Liver (tissue), 8 donors: ENCODE measurements at regions not wholly inside any gene's neighbourhood (a gene's known extent, or its start where the extent isn't known, plus 50 kb on each side); places are given as distances from the start of the nearest gene placed in this dataset.

Experiments used
- DNase-seq: peaks from one replicate; pipeline ENCODE4 v3.0.0-alpha.2; 2017; ENCODE audit warnings: low spot score
- H3K27ac ChIP-seq, 2 donors: one replicate each; pipeline ENCODE4 v1.7.0; 2013; ENCODE audit warnings: inconsistent platforms in 2 of 2, low read length in 2 of 2, control low read depth in 1 of 2, low read depth in 1 of 2, mild to moderate bottlenecking in 1 of 2
- H3K27me3 ChIP-seq, 4 donors: one replicate each; pipeline versions ENCODE4 v1.6.1 to v1.7.0; 2013; ENCODE audit warnings: low read length in 3 of 4, inconsistent platforms in 1 of 4, mild to moderate bottlenecking in 1 of 4, moderate library complexity in 1 of 4; ENCODE audit not compliant: control insufficient read depth in 4 of 4, insufficient read depth in 4 of 4
- H3K36me3 ChIP-seq, 4 donors: one replicate each; pipeline versions ENCODE4 v1.6.1 to v1.7.0; 2013; ENCODE audit warnings: low read length in 3 of 4, mild to moderate bottlenecking in 3 of 4, low read depth in 1 of 4, moderate library complexity in 1 of 4; ENCODE audit not compliant: control insufficient read depth in 4 of 4, insufficient read depth in 3 of 4
- H3K4me1 ChIP-seq, 4 donors: one replicate each; pipeline versions ENCODE4 v1.6.1 to v1.7.0; 2013; ENCODE audit warnings: low read length in 3 of 4, mild to moderate bottlenecking in 3 of 4, moderate library complexity in 1 of 4; ENCODE audit not compliant: control insufficient read depth in 4 of 4, insufficient read depth in 4 of 4
- H3K4me3 ChIP-seq, 3 donors: one replicate each; pipeline versions ENCODE4 v1.6.1 to v1.7.0; 2013; ENCODE audit warnings: low read length in 3 of 3, control low read depth in 1 of 3, low read depth in 1 of 3, mild to moderate bottlenecking in 1 of 3
- H3K9ac ChIP-seq, 2 donors: one replicate each; pipeline ENCODE4 v1.7.0; 2013; ENCODE audit warnings: low read length in 2 of 2, mild to moderate bottlenecking in 2 of 2, moderate library complexity in 2 of 2, control low read depth in 1 of 2, low read depth in 1 of 2
- H3K9me3 ChIP-seq, 4 donors: one replicate each; pipeline versions ENCODE4 v1.6.1 to v1.7.0; 2013; ENCODE audit warnings: low read length in 3 of 4; ENCODE audit not compliant: control insufficient read depth in 4 of 4
- ATF3 ChIP-seq: IDR thresholded peaks from 2 replicates; pipeline ENCODE4 v1.6.1; 2016; ENCODE audit warnings: antibody characterized with exemption
- CTCF ChIP-seq: fragments of 150-350 bp; IDR thresholded peaks from 2 replicates; pipeline ENCODE4 v1.5.1; 2017; ENCODE audit warnings: improper control_type of control experiment, low read depth, low read length; ENCODE audit not compliant: missing input control
- EGR1 ChIP-seq, 2 donors: IDR thresholded peaks; 2 replicates each; pipeline ENCODE4 v1.6.1; 2016 to 2018; ENCODE audit warnings: antibody characterized with exemption in 2 of 2, low read depth in 2 of 2
- FOXA1 ChIP-seq: IDR thresholded peaks from 2 replicates; pipeline ENCODE4 v1.6.1; 2016; ENCODE audit warnings: antibody characterized with exemption
- FOXA2 ChIP-seq: IDR thresholded peaks from 2 replicates; pipeline ENCODE4 v1.6.1; 2016; ENCODE audit warnings: antibody characterized with exemption
- GABPA ChIP-seq, 2 donors: IDR thresholded peaks in 1 of 2; conservative IDR thresholded peaks in 1 of 2; 2 replicates each; pipeline ENCODE4 v1.6.1; 2016; ENCODE audit warnings: antibody characterized with exemption in 2 of 2, mild to moderate bottlenecking in 1 of 2, moderate library complexity in 1 of 2
- HNF4A ChIP-seq, 2 donors: conservative IDR thresholded peaks; 2 replicates each; pipeline ENCODE4 v1.6.1; 2016; ENCODE audit warnings: antibody characterized with exemption in 2 of 2, mild to moderate bottlenecking in 2 of 2
- HNF4G ChIP-seq: IDR thresholded peaks from 2 replicates; pipeline ENCODE4 v1.6.1; 2016; ENCODE audit warnings: antibody characterized with exemption
- JUND ChIP-seq, 2 donors: IDR thresholded peaks; 2 replicates each; pipeline ENCODE4 v1.6.1; 2016; ENCODE audit warnings: antibody characterized with exemption in 2 of 2
- NR2F2 ChIP-seq: IDR thresholded peaks from 2 replicates; pipeline ENCODE4 v1.6.1; 2016; ENCODE audit warnings: antibody characterized with exemption
- RAD21 ChIP-seq, 2 donors: IDR thresholded peaks; 2 replicates each; pipeline ENCODE4 v1.6.1; 2016; ENCODE audit warnings: antibody characterized with exemption in 2 of 2, mild to moderate bottlenecking in 2 of 2
- RXRA ChIP-seq, 2 donors: IDR thresholded peaks; 2 replicates each; pipeline ENCODE4 v1.6.1; 2017 to 2018; ENCODE audit warnings: antibody characterized with exemption in 2 of 2, mild to moderate bottlenecking in 1 of 2
- SP1 ChIP-seq: IDR thresholded peaks from 2 replicates; pipeline ENCODE4 v1.6.1; 2018; ENCODE audit warnings: antibody characterized with exemption, mild to moderate bottlenecking
- TAF1 ChIP-seq: conservative IDR thresholded peaks from 2 replicates; pipeline ENCODE4 v1.6.1; 2016; ENCODE audit warnings: antibody characterized with exemption, mild to moderate bottlenecking
- YY1 ChIP-seq: IDR thresholded peaks from 2 replicates; pipeline ENCODE4 v1.6.1; 2016; ENCODE audit warnings: antibody characterized with exemption, mild to moderate bottlenecking
- WGBS: extraction: QIAGEN DNeasy Blood & Tissue Kit; methylation state at CpG from one replicate; pipeline ENCODE4 v1.1.7; 2013; 5-methylcytosine and 5-hydroxymethylcytosine counted together
- TF ChIP-seq, protein P1 (sequence below): IDR thresholded peaks from 2 replicates; pipeline ENCODE4 v1.6.1; 2016; ENCODE audit warnings: antibody characterized with exemption
- TF ChIP-seq, protein P2 (sequence below): IDR thresholded peaks from 2 replicates; pipeline ENCODE4 v1.6.1; 2016; ENCODE audit warnings: antibody characterized with exemption
- TF ChIP-seq, protein P3 (sequence below): IDR thresholded peaks from 2 replicates; pipeline ENCODE4 v1.6.1; 2016; ENCODE audit warnings: antibody characterized with exemption, mild to moderate bottlenecking
- donor health status: healthy.
- donor health status: healthy.
- donor health status: healthy.
- donor health status: healthy.
- donor health status: healthy.

DNA sequence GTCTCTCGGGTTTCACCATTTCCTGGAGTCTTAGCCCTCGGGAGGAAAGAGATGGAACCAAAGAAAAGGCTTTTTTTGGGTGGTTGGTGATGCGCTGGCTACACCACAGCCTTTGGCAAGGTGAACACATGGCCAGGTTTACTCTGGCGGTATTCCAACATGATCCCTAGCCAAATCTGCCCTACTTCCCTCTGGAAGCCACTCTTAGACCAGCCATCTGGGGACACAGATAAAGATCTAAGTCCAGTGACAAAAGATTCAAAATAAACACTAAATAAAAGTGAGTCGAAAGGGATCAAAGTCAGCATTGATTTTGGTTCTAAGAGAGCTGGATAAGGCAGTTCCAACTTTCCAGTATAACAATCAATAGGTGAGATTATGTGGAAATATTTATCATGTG lies 694.5 kb downstream of the VRK1 start:
- 27% methylated on average over 5 of the region's 5 CpGs for WGBS
- peaks cover 0 to 4% (median 1%) of the 10 kb centered on the region in 4 donors for H3K9me3 ChIP-seq
- no peaks in the 10 kb centered on the region for H3K36me3 ChIP-seq
- H3K27ac ChIP-seq = no peak overlapping the region
- peaks cover 0 to 13% (median 7%) of the 10 kb centered on the region in 4 donors for H3K4me1 ChIP-seq
- H3K27me3 ChIP-seq = no peaks in the 10 kb centered on the region
- H3K4me3 ChIP-seq = no peak overlapping the region
- no peak for DNase-seq
- TF ChIP-seq TAF1 = no peak
- no peak for TF ChIP-seq GABPA (IDR thresholded peaks at IDR 0.05 in 1 of 2, conservative IDR thresholded peaks at IDR 0.05 in 1 of 2)
- peak in 1 of 2 donors; percentile 75 for TF ChIP-seq JUND (IDR thresholded peaks at IDR 0.05)
- peak; percentile 86 for TF ChIP-seq FOXA2
- TF ChIP-seq CTCF = no peak
- peak; percentile 24 to 57 for TF ChIP-seq RAD21 (IDR thresholded peaks at IDR 0.05)
- TF ChIP-seq, protein P1, sequence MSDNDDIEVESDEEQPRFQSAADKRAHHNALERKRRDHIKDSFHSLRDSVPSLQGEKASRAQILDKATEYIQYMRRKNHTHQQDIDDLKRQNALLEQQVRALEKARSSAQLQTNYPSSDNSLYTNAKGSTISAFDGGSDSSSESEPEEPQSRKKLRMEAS = peak; percentile 84
- peak; percentile 61 to 88 for TF ChIP-seq RXRA (IDR thresholded peaks at IDR 0.05)
- TF ChIP-seq YY1 = peak; percentile 56
- TF ChIP-seq EGR1 (IDR thresholded peaks at IDR 0.05; ENCODE audit: low read depth in 2 of 2) = peak in 1 of 2 donors; percentile 78
- no peak for TF ChIP-seq FOXA1
- TF ChIP-seq, protein P2, sequence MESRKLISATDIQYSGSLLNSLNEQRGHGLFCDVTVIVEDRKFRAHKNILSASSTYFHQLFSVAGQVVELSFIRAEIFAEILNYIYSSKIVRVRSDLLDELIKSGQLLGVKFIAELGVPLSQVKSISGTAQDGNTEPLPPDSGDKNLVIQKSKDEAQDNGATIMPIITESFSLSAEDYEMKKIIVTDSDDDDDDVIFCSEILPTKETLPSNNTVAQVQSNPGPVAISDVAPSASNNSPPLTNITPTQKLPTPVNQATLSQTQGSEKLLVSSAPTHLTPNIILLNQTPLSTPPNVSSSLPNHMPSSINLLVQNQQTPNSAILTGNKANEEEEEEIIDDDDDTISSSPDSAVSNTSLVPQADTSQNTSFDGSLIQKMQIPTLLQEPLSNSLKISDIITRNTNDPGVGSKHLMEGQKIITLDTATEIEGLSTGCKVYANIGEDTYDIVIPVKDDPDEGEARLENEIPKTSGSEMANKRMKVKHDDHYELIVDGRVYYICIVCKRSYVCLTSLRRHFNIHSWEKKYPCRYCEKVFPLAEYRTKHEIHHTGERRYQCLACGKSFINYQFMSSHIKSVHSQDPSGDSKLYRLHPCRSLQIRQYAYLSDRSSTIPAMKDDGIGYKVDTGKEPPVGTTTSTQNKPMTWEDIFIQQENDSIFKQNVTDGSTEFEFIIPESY = peak; percentile 86
- TF ChIP-seq, protein P3, sequence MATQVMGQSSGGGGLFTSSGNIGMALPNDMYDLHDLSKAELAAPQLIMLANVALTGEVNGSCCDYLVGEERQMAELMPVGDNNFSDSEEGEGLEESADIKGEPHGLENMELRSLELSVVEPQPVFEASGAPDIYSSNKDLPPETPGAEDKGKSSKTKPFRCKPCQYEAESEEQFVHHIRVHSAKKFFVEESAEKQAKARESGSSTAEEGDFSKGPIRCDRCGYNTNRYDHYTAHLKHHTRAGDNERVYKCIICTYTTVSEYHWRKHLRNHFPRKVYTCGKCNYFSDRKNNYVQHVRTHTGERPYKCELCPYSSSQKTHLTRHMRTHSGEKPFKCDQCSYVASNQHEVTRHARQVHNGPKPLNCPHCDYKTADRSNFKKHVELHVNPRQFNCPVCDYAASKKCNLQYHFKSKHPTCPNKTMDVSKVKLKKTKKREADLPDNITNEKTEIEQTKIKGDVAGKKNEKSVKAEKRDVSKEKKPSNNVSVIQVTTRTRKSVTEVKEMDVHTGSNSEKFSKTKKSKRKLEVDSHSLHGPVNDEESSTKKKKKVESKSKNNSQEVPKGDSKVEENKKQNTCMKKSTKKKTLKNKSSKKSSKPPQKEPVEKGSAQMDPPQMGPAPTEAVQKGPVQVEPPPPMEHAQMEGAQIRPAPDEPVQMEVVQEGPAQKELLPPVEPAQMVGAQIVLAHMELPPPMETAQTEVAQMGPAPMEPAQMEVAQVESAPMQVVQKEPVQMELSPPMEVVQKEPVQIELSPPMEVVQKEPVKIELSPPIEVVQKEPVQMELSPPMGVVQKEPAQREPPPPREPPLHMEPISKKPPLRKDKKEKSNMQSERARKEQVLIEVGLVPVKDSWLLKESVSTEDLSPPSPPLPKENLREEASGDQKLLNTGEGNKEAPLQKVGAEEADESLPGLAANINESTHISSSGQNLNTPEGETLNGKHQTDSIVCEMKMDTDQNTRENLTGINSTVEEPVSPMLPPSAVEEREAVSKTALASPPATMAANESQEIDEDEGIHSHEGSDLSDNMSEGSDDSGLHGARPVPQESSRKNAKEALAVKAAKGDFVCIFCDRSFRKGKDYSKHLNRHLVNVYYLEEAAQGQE = peak; percentile 11
- TF ChIP-seq SP1 = peak; percentile 72
- TF ChIP-seq NR2F2 = no peak
- no peak for TF ChIP-seq ATF3
- TF ChIP-seq HNF4G = peak; percentile 53
- peak; percentile 84 to 86 for TF ChIP-seq HNF4A (conservative IDR thresholded peaks at IDR 0.05)
- no peak overlapping the region for H3K9ac ChIP-seq
